Retinal pigment epithelial cell (primary cell): ENCODE measurements at regions not wholly inside any gene's neighbourhood (a gene's known extent, or its start where the extent isn't known, plus 50 kb on each side); places are given as distances from the start of the nearest gene placed in this dataset.
"Not testable (repeated sequence)": the region's sequence is repeated elsewhere in the genome, so short reads cannot be mapped to it uniquely, and the experiment has no call there.

Experiments used
- DNase-seq: peaks from one replicate; pipeline ENCODE4 v3.0.0-alpha.2; 2010; ENCODE audit warnings: low read depth
- H3K4me3 ChIP-seq: 2 replicates; pipeline ENCODE4 v1.5.1; 2011; ENCODE audit warnings: mild to moderate bottlenecking, low read length, control low read depth, moderate library complexity
- CTCF ChIP-seq: conservative IDR thresholded peaks from 2 replicates; pipeline ENCODE4 v1.5.1; 2011; ENCODE audit warnings: low read depth, low read length, control low read depth, inconsistent platforms

DNA sequence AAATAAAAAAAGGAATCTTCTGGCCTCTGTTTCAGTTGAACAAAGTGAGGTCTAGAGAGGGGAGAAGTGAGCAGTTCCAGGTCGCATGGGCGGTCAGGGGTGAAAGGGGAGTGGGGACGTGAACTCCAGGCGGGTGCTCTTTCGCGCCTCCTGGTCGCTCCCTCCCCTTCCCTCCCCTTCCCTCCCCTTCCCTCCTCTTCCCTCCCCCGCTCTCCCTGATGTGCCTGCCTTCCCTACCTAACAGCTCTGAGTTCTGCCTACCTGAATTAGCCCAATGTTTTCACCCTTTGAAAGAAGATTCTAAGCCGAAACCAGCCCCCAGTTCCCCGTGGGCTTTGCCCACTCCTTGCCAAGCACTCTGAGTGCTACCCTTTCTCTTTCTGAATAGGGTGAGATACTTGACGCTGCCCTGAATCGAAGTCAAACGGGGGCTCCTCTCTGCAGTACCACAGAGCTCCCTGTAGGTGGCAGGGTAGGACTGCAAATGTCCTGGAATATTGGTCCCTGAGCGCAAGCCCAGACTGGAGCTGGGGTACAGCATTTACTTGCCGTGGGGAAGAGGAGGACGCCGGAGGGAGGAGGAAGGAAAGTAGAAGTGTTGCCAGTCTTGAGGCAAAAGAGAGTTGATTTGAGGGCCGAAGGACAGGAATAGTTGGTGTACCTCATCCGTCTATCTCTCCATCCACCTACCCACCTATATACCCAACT, 214.4 kb downstream of the NPIPA7 start:
- peak; percentile 43 for TF ChIP-seq CTCF
- H3K4me3 ChIP-seq, DNase-seq: not testable (repeated sequence)

DNA sequence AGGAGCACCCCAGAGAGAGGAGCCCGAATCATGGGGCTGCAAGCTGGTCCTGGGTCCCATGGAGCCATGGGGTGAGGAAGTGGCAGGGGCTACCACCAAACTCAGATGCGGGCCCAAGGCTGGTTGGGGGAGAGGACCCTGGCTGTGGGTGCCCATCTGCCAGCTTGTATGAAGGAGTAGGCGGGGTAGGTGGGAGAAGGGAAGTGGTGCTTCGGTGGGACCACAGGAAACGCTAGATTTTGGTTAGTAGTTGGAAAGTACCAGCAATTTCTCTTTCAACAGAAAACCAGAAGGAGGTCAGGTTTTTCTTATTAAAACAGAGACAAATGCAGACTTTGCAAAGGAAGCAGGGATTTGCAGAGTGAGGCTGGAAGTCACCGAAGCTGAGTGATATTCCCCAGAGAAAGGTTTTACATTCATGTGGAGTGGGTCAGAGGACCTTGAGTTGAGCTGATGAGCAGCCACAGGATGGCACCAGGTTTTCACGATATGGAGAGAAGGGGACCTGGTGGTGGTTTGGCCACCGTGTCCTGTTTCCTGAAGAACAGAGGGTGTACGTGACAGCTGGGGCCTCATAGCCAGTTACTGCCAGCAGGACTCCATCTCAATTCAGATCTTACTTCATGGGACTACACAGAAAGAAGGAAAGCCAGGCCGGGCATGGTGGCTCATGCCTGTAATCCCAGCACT, 216.2 kb downstream of the NPIPA7 start:
- not testable (repeated sequence) for DNase-seq, H3K4me3 ChIP-seq

DNA sequence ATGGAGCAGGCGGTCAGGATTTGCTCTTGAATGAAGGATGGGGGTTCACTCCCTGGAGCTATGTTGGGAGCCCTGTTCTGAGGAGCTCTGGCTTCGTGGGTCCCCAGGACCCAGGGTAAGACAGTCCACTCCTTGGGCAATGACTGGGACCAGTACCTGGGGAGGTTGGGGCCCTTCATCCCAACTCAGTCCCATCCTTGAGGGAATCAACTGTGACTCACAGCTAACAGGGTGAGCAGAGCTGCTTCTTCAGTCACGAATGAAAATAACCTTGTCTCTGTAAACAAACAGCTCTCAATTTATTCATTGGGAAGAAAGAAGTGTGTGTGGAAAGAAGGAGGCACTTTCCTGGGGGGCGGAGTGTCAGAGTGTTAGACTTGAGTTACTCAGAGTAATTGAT, 222.3 kb downstream of the NPIPA7 start:
- not testable (repeated sequence) for DNase-seq, H3K4me3 ChIP-seq

DNA sequence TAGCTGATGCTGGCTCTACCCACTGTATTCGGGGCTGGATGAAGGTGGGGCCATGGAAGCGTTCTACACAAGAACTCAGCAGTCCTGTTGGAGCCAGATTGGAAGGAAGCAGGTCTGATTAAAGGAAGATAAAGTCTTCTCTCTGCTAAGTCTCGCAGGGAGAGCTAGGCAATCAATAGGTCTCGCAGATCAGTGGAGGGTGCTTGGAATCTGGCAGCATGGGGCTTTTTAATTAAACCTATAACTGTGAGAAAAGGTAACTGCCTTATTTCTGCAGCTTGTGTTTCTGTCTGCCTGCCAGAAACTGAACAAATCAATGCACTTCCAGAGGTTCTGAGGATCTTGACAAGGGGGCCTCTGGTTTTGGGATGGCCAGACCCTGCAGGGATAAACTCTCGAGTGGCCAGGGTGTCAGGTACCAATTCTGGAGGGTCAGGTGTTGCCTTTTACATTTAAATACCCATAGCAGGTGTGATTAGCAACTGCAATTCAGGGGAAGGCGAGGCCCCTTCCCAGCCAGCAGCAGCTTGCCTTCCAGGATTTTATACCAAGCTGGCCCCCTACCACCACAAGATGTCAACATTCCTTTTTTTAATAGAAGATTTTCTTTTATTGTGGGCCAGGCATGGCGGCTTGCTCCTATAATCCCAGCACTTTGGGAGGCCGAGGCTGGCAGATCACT, 228.6 kb downstream of the NPIPA7 start:
- not testable (repeated sequence) for DNase-seq

DNA sequence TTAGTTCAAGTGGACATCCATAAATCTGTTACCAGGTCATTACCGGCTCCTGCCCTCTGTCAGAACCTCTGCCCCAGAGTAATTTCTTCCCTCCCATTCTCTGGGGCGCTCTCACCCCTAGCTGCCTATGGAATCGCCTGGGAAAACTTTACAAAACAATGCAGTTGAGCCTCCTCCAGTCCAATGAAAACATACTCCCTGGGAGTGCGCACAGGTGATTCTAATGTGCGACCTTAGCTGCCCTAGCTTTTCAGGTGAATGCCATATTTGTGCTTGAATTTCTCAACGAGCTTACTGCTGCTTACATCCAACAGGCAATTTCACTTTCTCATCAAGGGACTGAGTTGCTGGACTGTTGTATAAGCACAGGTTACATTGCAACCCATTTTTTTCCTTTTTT, 230.7 kb downstream of the NPIPA7 start:
- not testable (repeated sequence) for DNase-seq, H3K4me3 ChIP-seq

More for the DNA sequence above, 228.6 kb downstream of the NPIPA7 start:
- H3K4me3 ChIP-seq, result not testable (repeated sequence)

DNA sequence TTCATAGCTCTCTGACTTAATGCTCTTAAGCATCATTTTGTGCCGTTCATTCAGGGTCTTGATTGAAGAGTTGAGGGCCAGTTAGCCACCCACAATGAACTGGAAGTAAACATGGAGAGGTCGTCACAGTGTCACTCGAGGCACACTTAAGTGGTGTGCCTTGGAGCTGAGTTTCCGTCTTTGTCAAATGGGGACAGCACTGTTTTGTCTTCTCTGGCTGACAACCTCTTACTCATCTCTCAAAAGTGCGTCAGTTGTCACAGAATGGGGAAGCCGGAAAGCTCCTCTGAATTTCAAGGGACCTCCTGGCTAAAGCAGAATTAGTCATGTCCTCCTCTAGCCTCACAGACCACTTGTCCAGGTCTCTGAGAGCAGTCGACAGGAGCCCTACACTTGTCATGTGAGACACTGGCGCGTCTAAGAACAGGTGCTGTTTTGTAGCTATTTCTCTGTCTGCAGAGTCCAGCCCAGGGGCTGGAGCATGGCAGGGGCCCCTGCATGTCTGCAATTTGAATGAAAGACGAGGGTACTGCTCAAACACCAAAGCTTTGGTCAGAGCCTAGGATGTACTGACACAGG, 231.5 kb downstream of the NPIPA7 start:
- DNase-seq, H3K4me3 ChIP-seq: not testable (repeated sequence)

DNA sequence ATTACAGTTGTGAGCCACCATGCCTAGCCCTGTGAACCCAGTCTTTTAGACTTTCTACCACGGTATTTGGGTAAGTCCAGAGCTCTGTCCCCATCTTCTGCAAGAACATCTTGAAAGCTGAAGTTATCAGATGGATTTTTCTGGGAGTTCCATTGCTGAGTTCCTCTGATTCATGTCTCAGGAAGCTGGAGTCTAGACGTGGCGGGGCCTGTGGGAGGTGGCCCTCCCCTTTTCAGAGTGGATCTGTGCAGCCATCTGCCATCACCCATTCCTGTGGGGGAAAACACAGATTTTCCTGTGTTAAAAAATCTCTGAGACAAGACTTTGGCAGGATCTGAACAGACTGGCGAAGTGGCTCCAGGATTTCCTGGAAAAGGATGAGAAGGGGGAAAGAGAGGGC, 234.3 kb downstream of the NPIPA7 start:
- not testable (repeated sequence) for H3K4me3 ChIP-seq

DNA sequence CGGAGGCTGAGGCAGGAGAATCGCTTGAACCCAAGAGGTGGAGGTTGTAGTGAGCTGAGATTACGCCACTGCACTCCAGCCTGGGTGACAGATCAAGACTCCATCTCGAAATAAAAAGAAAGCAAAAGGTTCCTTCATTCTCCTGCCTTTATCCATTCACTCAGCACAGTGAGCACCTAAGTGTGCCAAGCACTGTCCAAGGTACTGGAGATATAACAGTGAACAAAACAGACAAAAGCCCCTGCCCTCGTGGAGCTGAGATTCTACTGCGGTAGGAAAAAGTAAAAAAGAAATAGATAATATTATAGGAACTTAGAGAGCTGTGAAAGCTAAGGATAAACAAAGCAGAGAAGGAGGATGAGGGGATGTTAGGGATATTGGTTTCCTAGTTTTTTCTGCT, 235.5 kb downstream of the NPIPA7 start:
- not testable (repeated sequence) for DNase-seq, H3K4me3 ChIP-seq

More for the DNA sequence above, 234.3 kb downstream of the NPIPA7 start:
- not testable (repeated sequence) for DNase-seq

GRCh38 chr16:16618963-16619465, 240.1 kb downstream of the NPIPA7 start:
- not testable (repeated sequence) for H3K4me3 ChIP-seq, DNase-seq

DNA sequence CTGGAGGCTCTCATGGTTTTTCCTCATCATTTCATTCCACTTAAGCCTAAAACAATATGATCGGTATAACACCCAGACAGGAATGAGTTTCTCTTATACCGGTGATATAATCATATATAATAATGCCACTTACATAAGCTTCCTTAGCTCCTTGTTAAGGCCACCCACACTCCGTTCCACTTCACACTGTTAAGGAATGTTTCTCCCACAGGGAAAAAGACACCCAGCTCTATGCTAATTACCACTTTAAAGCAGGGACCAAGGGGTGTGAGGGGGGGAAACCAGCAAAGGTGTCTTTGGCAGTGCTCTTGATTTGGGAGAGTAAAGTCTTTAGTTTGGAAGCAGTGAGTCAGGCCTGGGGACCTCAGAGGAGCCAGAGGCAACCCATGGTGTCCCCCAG, 245.4 kb downstream of the NPIPA7 start:
- not testable (repeated sequence) for DNase-seq, H3K4me3 ChIP-seq

GRCh38 chr16:16625140-16625539, 246.2 kb downstream of the NPIPA7 start:
- H3K4me3 ChIP-seq, DNase-seq: not testable (repeated sequence)

DNA sequence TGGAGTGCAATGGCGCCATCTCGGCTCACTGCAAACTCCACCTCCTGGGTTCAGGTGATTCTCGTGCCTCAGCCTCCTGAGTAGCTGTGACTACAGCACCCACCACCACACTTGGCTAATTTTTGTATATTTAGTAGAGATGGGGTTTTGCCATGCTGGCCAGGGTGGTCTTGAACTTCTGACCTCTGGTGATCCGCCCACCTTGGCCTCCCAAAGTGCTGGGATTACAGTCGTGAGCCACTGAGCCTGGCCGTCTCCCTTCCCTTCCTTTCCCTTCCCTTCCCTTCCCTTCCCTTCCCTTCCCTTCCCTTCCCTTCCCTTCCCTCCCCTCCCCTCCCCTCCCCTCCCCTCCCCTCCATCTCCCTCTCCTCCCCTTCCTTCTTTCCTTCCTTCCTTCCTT, 248.9 kb downstream of the NPIPA7 start:
- DNase-seq, result not testable (repeated sequence)

DNA sequence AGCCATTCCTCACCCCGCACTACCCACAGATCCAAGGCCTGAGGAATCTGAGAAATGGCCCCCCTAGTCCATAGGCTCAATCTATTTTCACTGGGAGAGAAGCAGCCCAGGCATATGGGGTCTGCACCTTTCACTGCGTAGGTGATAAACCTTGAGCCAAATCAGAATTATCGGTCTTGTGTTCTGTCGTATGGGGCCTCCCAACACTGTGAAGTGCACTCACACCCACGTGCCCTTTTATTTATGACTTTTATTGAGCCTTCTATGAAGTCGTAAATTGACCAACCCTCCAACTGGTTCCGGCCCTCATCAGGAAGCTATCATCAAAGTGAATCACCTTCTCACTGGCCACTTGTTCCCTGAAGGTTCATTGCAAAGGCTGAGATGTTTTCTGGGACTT, 259.3 kb downstream of the NPIPA7 start:
- not testable (repeated sequence) for DNase-seq, H3K4me3 ChIP-seq

More for the DNA sequence above, 248.9 kb downstream of the NPIPA7 start:
- H3K4me3 ChIP-seq, result not testable (repeated sequence)

DNA sequence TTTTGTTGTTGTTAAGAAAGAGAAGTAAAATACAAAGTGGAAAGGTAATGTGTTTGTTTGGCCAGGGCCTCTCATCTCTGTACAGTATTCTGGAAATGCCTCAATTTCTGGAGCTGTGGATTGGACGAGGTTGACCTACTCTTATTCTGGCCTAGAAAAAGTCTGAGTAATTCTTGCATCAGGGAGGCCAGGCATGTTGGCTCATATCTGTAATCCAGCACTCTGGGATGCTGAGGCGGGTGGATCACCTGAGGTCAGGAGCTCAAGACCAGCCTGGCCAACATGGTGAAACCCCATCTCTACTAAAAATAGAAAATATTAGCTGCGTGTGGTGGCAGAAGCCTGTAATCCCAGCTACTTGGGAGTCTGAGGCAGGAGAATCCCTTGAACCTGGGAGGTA, 259.8 kb downstream of the NPIPA7 start:
- not testable (repeated sequence) for H3K4me3 ChIP-seq, DNase-seq

DNA sequence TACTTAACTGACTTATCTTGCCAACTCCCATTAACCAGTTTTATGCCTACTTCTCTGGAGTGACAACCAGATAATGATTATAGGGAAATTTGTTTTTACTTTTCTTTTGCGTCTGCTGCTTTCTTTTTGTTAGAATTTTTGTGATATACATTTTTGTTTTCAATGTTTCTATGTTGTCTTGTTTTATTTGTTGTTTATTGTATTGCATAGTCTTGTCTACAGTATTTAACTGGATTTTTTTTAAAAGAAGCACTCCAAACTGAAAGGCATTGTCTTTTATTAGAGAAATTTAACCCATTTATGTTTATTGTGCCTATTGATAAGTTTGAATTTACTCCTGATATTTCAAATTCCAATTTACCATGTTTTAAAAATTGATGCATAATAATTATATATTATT, 264.9 kb downstream of the NPIPA7 start:
- DNase-seq, H3K4me3 ChIP-seq: not testable (repeated sequence)

DNA sequence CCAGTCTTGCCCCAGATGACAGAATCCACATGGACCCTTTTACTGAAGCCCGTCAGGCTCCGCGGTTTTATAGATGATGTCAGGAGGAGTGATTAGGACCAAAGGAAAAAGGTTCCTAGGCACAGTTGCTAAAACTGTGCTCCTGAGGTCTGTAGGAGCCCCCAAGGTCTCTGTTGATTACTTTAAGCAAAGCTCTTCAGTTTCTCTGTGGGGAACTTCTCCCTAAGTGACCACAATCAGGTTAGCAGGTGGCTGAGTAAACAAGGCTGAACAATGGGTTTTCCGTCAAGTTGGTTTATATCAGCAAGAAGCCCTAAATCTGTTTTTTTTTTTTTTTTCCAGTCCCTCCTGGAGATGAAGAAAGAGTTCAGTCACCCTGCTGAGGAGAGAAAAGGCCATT, 269.1 kb downstream of the NPIPA7 start:
- not testable (repeated sequence) for H3K4me3 ChIP-seq, DNase-seq

GRCh38 chr16:16672180-16672812, 293.4 kb downstream of the NPIPA7 start:
- H3K4me3 ChIP-seq, DNase-seq: not testable (repeated sequence)

DNA sequence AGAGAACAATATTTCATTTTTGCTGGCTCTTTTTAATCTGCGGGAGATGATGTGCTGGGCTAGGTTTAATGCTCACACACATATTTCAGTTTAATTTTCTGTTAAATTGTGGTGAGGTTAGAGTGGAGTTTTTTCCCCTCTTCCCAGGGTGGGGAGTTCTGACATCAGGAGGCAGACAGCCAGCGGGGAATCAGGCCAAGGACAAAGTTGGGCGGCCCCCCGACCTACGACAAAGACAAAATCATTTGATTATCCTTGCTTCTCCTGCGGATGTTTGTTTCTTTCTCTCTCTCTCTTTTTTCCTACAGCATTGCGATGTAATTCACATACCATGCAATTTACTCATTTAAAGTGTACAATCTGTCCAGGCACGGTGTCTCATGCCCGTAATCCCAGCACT, 295.9 kb downstream of the NPIPA7 start:
- not testable (repeated sequence) for DNase-seq, H3K4me3 ChIP-seq
